Fibroblast of upper back skin (primary cell): ENCODE measurements at regions not wholly inside any gene's neighbourhood (a gene's known extent, or its start where the extent isn't known, plus 50 kb on each side); places are given as distances from the start of the nearest gene placed in this dataset.
"Not testable (repeated sequence)": the region's sequence is repeated elsewhere in the genome, so short reads cannot be mapped to it uniquely, and the experiment has no call there.

Experiments
- DNase-seq: peaks from one replicate; pipeline ENCODE4 v3.0.0-alpha.2; 2013

DNA sequence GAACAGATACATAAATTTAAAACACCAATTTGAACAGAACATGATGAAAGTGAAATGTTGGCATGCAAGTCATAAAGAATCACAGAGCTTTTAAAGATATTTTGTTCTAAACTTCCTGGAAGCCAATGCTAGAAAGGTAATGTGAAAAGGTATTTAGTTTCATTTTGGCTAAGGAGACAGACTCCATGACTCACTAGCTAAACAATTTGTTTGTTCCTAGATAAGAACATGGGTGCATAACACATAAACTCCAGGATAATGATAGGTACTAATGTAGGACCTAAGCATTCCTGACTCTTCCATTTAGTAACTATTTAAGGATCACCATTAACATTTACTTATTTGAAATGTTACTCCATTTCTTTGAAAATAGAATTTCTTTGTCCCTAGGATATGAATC, 292.5 kb upstream of the CNTNAP5 start:
- DNase-seq, result no peak

DNA sequence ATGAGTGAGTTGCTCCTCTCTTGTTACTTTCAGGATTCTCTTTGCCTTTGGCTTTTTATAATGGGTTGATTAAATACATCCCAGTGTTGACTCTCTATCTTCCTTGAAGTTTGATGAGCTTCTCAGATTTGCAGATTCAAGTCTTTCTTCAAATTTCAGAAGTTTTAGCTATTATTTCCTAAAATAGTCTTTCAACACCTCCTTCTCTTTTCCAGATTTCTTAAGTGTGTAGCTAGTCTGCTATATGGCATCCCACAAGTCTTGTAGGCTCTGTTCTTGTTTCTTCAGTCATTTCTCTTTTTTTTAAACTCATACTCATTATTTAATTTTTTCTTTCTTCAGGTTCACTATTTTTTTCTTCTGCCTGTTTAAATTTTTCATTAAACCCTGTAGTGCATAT, 287.7 kb upstream of the CNTNAP5 start:
- no peak for DNase-seq

DNA sequence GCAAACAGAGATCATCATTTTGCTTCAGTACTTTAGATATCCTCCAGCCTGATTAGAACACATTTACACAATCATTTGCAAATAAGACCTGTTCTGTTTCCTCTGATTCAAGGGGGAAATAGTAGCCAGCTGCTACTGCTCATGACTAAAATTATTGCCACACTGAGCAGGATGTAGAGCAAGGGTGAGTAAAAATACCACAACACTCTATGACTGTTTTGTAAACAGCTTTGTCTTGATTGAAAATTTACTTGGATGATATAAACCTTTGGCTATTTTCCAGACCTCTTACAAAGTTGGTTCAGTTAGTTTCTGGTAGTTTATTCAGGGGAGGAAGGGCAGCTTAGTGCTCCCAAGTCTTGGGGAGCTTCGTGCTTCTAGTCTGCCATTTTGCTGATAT, 286.4 kb upstream of the CNTNAP5 start:
- DNase-seq, result no peak

DNA sequence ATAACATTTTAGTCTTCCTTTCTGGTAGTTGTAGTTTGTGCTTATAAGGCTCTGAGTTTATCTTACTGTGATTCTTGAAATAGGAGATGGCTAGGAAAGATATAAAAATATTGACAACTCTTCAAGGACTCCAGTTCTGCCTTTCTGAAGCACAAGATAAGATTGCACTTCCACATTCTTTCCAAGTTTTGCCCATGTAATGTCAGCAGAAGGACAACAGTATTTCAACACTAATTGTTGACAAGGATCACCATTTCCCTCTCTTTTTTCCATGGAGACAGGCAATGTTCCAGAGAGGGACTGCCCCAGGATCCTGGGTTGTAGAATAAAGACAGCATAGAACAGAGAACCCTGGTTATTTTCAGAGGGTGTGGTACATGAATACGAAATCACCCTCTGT, 279.1 kb upstream of the CNTNAP5 start:
- no peak for DNase-seq

DNA sequence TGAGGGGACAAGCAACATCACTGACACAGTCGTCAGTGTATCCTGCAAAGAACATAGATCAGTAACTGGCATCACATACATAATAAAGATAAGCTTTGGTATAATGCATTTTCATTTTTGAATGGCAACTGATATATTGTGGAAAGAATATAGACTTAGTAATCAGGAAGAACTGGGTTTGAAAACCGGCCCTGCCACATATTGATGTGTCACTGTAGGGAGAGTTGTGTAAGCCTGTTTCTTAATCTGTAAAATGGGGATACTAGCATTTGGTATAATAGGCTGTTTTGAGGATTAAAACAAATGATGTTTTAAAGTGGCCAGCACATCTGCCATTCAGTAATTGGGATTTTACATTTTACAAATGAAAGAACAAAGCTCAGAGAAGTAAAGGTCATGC, 277.8 kb upstream of the CNTNAP5 start:
- DNase-seq, result no peak

DNA sequence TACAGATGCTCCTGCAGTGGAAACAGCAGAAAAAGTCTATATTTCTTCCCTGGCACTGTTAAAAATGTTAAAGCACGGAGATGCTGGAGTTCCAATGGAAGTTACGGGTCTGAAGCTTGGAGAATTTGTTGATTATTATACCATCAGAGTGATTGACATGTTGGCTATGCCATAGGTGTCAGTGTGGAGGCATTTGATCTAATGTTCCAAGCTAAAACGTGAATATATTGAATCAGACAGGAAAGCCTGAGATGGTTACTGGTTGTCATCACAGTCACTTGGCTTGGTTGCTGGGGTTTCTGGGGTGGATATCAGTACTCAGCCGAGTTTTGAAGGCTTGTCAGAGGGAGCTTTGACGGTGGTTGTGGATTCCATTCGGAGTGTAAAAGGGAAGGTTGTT, 262.9 kb upstream of the CNTNAP5 start:
- DNase-seq, result no peak

DNA sequence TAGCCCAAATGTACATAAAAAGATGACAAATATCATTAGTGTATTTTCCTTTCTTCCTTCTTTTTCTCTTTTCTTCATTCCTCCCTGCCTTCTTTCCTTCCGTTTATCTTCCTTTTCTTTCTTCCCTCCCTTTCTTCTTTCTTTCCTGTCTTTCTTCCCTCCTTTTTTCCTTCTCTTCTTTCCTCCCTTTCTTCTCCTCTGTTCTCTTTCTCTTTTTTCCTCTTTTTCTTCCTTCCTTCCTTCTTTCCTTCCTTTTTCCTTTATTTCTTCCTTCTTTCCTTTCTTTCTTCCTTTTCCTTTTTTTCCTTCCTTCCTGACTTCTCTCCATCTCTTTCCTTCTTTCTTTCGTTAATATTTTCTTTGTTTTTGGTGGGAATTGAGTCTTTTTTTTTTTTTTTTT, 256.9 kb upstream of the CNTNAP5 start:
- no peak for DNase-seq

DNA sequence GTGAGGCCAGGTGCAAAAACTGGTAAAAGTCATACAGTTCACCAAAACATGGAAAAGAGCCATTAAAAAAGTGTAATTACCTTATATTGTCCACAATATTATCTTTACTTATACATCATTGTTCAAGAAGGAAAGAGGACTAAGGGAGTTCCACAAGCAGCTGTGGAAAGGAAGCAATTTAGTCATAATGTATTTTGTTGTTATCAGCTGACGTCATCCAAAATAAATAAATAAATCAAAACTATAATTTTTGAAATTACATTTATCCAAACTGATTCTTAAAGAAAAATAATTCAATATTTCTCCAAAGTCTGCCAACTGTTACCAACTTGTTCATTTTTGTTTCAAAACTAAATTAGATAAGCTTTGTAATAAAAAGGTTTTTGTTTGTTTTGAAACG, 256.1 kb upstream of the CNTNAP5 start:
- DNase-seq, result no peak

DNA sequence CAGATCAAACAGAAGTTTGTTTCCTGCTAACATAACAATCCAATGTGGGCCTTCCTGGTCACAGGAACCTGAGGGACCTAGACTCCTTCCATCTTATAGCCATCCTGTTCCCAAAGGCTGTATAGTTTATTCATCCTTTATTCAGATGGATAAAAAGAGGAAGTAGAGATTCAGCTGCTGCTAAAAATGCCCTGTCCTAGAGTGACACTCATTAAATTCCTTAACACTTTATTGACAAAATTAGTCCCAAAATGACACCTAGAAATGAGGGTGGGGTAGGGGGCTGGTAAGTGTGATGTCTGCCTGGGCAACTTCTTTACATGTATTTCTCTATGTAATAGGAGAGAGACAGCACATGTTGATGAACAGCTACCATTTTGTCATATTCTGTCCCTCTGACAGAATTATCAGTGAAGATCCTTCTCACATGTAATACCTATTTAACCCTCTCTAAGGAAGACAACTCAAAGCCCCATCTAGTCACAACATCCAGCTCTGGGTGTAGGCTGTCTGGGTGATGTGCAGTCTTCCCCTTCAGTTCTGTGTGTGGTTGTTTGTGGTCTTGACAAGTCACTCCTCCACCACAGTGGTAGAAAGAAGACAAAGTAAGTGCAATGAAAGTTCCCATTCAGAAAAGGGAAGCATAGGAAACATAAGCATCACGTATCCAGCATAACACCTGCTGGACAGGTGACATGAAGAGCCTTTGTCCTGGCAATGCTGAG, 253.9 kb upstream of the CNTNAP5 start:
- no peak for DNase-seq

DNA sequence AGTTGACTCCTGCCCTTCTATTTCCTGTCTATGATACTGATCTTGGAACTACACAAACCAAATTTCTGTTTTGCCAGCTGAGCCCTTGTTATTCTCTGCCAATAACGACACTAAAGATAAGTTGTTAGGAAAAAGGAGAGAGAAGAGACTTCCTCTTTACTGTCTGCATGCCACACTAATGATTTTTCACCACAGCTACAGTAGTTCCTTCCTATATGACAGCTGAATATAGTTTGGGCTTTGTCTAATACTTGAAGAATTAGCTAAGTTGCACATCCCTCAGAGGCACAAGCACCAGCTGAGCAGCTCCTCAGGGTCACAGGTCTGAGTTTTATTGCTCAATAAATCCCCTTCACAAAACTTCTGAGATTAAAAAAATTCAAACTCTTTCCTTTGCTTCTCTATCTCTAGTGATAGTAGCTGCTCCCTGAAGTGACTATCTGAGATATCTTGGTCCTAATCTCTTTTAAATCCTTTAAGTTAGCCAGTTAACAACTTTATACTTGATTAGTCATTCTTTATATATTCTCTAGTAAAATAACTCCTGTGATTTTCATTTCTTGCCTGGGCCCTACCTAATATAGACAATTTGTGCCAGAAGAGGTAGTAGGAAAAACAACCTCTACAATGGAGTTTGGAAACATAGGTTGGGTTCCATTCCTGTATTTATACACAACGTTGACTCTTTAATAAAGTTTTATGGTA, 253.0 kb upstream of the CNTNAP5 start:
- DNase-seq, result no peak

DNA sequence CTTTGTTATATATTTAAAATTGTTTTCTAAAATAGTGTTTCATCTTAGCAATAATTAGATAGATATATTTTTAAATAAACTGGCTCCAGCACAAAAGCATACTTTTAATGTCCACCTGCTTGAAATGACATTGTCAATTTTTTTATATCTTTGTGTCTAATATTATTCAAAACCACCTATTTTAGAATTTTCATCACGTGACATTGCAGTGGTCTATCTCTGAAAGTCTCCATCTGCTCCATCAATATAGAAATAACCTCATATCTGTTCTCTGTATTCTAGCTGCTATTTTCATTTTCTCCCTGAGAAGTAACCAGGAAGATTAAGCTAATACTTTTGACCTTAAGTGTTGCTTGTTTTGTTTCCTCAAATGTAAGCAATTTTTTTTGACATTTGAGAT, 248.0 kb upstream of the CNTNAP5 start:
- DNase-seq, result no peak

DNA sequence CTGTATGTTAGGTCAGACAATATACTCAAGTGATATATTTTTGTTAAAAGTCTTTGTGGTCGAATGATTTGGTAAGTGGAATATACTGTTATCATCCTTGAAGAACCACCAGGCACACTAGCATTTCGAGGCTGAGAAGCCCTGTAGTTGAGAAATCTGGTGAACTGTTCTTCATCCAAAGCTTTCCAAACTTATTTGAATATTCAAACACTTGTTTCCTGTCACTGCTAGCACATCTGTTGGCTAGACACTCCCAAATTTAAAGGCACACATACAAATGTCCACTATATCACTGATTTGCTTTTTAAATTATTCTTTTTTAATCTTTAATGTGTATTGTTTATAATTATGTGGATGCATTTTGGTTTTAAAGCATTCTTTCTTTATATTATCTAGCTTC, 241.9 kb upstream of the CNTNAP5 start:
- no peak for DNase-seq

DNA sequence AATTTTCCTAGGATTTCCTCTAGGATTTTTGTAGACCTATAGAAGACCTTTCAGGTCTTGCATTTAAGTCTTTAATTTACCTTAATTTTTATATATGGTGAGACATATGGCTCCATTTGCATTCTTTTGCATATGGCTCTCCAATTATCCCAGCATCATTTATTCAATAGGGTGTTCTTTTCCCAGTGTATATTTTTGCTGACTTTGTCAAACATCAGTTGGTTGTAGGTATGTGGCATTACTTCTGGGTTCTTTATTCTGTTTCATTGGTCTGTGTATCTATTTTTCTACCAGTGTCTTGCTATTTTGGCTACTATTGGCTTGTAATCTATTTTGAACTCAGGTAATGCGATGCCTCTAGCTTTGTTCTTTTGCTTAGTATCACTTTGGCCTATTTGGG, 239.8 kb upstream of the CNTNAP5 start:
- no peak for DNase-seq

DNA sequence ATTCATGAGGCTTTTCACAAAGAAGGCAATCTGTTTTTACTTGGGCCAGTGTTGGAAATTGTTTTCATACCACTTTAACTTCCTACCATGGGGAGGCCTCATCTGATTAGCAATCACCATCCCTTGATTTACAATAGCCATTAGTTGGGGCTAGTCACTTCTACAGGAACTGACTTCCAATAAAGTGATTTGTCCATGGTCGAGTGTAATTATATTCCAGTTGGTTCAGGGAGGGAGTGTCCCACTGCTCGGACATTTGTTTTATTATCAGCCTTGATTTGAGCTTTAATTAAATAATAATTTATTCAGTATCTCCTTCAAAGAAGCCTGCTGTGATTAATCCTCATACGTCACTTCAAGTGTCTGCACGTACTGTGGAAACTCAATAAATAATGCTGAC, 233.9 kb upstream of the CNTNAP5 start:
- DNase-seq, result no peak

DNA sequence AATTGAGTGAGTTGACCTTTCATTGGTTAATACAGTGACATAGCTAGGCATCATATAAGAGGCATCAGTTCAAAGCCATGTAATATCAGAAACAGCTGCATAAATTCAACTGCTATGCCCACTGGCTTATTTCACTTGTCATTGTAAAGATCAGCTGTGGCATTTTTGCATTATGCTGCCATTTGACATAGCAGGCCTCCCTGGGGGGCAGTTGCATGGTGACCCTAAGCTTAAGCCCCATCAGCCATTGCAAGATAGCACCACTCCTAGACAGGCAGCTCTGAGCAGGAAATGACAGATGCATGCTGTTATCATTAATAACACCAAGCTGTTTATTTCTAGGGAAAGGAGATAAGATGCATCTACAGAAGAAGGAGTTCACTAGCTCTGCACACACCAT, 233.4 kb upstream of the CNTNAP5 start:
- DNase-seq, result no peak

DNA sequence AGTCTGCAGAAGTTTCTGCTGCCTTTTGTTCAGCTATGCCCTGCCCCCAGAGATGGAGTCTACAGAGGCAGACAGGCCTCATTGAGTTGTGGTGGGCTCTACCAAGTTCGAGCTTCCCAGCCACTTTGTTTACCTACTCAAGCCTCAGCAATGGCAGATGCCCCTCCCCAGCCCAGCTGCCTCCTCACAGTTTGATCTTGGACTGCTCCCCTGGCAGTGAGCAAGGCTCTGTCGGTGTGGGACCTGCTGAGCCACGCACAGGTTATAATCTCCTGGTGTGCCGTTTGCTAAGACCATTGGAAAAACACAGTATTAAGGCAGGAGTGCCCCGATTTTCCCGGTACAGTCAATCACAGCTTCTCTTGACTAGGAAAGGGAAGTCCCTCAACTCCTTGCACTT, 221.0 kb upstream of the CNTNAP5 start:
- not testable (repeated sequence) for DNase-seq

DNA sequence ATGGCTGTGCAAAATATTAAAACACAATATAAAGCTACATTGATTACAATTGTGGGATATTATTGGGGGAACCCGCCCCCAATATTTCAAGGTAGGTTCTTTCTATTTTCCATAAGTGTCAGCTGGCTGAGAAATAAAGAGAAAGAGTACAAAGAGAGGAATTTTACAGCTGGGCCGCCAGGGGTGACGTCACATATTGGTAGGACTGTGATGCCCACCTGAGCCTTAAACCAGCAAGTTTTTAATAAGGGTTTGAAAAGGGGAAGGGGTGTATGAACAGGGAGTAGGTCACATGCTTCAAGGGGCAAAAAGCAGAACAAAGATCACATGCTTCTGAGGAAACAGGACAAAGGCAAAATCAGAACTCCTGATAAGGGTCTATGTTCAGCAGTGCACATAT, 219.3 kb upstream of the CNTNAP5 start:
- not testable (repeated sequence) for DNase-seq

DNA sequence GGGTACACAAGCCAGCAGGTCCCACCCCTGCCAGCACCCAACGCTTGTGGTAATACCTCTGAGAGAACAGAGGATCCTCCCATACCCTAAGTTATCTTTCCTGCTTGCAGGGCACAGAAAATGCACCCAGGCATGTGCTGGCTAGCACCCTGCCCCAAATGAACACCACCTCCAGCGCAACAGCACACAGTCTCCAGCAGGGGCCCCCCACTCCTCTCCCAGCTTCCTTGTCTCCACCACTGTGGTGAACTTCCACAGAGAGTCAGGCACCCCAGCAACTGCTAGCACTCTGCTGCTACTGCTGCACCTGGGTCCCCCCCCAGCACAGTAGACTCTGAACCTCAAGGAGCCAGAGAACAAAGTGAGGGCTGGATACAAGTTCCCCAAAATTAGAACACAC, 216.8 kb upstream of the CNTNAP5 start:
- no peak for DNase-seq

DNA sequence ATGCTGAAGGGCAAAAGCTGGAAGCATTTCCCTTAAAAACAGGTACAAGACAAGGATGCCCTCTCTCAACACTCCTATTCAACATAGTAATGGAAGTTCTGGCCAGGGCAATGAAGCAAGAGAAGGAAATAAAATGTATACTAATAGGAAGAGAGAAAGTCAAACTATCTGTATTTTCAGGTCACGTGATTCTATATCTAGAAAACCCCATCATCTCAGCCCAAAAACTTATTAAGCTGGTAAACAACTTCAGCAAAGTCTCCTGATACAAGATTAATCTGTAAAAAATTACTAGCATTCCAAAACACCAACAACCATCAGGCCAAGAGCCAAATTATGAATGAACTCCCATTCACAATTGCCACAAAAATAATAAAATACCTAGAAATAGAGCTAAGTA, 213.2 kb upstream of the CNTNAP5 start:
- DNase-seq, result no peak

DNA sequence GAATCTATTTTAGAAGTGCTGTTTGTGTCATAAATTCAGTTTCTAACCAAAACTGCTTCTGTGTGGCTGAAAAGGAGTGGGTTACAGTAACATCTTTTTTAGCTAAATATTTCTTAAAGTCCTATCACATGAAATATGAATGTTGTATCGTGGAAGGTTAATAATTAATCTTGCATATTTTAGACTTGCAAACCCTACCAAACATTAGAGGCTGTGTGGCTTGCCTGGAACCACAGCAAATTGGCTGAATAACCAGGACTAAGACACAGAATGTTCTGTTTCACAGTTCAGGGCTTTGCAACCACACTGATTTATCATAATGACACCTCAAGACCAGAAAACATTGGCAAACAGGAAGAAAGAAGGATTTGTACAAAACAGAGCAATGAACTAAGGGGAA, 208.9 kb upstream of the CNTNAP5 start:
- no peak for DNase-seq

DNA sequence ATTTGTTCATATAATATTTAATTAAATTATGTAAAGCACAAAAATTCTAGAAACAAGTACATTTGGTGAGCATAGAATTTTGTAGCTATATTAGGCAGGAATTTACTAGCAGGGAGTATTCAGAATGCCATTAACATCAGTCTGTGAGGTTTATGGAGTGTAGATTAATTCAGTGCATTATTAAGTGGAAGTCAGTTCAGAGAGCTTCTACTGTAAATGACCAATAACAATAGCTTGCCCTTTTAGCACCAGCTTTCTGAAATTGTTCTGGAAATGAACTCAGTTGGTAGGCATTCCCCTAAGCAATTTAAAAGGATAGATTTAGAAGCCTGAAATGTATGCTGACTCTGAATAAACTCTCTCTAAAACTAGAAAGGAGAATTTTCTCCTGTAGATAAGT, 208.2 kb upstream of the CNTNAP5 start:
- DNase-seq, result no peak

DNA sequence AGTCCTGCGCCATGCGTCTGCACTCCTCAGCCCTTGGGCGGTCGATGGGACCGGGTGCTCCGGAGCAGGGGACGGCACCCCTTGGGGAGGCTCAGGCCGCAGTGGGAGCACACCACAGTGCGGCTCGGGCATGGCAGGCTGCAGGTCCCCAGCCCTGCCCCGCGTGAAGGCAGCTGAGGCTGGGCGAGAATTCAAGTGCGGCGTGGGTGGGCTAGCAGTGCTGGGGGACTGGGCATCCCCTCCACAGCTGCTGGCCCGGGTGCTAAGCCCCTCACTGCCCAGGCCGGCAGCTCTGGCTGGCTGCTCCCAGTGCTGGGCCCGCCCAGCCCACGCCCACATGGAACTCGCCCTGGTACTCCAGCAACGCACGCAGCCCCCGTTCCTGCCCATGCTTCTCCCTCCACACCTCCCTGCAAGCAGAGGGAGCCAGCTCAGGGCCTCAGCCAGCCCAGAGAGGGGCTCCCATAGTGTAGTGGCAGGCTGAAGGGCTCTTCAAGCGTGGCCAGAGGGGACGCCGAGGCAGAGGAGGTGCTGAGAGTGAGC, 198.3 kb upstream of the CNTNAP5 start:
- DNase-seq, result no peak

DNA sequence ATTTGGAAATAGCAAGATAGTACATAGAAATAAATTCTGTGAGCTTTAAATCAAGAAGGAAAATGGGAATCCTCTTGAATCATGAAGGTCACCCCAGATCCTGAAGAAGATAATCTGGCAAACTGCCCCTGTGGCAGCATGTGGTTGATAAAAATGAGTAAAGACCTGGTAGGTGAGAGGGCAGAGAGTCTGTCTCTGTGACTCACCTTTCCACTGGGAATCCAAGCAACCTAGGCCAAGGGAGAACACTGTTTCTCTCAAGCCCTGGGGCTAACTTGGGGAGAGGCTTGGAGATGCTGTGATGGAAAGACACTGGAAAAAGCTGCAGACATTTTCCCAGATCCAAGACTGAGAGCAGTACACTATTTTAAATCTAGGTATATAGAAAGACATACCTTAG, 185.8 kb upstream of the CNTNAP5 start:
- no peak for DNase-seq

DNA sequence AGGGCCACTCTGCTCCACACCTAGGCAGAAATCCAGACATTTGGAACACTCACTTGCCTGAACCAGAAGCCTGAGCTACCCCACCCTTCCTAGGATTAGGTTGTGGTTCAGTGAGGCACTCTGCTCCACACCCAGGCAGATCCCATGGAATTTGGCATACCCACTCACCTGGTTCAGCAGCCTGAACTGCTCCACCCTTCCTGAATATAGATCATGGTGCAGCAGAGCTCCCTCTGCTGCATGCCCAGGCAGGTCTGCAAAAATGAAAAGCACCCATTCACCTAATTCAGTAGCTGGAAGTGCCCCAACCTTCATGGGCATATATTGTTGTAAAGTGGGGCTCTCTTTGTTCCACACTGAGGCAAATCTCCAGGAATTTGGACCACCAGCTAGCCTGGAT, 185.1 kb upstream of the CNTNAP5 start:
- DNase-seq, result no peak

DNA sequence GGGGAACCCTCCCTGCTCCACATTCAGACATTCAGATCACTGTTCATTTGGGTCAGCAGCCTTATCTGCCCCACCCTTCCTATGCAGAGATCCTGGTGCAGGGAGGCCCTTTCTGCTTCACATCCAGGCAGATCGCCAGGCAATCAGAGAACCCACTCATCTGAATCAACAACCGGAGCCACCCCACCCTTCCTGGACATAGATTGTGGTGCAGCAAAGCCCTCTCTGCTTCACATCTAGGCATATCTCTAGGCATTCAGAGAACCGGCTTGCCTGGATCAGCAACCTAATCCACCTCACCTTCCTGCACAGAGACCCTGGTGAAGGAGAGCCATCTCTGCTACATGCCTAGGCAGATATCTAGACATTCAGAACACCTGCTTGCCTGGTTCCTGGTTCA, 184.5 kb upstream of the CNTNAP5 start:
- DNase-seq, result no peak
